ENCODE measurements at regions not wholly inside any gene's neighbourhood (a gene's known extent, or its start where the extent isn't known, plus 50 kb on each side); places are given as distances from the start of the nearest gene placed in this dataset.

DNA sequence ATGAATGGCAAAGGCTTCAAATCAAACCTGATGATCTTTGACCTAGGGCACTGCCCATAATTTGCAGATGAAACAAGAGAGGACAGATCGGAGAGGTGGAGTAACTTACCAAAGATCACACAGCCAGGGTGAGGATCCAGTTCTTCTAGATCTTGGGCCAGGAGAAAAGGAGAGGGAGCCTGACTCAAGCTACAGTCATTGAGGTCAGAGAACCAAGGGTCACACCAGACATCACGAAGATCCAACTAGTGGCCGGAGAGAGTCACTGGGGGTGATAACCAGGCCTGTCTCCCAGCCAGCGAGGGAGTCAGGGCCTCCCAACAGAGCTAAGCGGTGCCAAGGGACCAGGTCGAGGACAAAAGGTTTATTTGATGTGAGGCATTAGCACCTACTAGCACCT, 115.0 kb downstream of the RIPK4 start:
- no peak for DNase-seq

- no peak for DNase-seq
These were observed 115.4 kb downstream of the RIPK4 start for GRCh38 chr21:41651406-41651805.

GRCh38 chr21:41650526-41651145, 116.2 kb downstream of the RIPK4 start:
- no peak for DNase-seq

GRCh38 chr21:41648591-41649031, 118.2 kb downstream of the RIPK4 start:
- no peak for DNase-seq

GRCh38 chr21:41647806-41648561, 118.9 kb downstream of the RIPK4 start:
- DNase-seq, result no peak

DNA sequence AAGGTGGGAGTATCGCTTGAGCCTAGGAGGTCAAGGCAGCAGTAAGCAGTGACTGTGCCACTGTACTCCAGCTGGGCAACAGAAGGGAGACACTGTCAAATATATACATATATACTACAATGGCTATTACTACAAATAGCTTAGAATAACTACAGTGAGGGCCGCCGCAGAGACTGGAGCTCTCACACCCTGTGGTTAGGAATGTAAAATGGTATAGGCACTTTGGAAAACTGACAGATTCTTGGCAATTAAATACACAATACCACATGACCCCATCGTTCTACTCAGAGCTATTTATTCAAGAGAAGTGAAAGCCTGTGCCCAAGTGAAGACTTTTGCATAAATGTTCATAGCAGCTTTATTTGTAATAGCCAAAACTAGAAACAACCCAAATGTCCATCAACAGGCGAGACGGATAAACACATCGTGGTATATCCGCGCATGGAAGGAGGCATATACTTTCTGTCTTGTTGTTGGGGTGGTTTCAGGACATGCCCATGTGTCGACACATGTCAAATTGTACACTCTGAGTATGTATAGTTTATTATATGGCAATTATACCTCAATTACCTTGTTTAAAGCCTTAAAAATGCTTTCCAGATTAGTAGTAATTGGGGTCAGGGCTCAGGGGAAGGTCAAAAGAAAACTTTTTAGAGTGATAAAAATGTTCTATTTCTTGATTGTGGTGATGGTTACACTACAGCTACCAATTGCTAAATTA, 123.4 kb downstream of the RIPK4 start:
- no peak for DNase-seq

GRCh38 chr21:41641821-41642701, 124.8 kb downstream of the RIPK4 start:
- DNase-seq, result no peak

DNA sequence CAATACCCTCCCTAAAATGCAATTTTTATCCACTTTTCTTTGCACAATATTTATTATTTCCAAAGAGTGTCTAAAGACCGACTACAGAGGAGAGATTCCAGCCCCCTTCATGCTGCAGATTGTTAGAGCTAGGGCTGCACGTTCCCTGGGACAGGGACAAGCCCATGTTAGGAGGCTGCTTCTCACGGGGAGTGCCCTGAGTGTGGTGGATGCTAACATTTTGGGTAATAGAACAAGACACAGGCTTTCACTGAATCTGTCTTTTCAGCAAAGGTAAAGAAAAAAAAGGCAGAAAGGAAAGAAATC, 125.4 kb downstream of the RIPK4 start:
- no peak for DNase-seq

DNA sequence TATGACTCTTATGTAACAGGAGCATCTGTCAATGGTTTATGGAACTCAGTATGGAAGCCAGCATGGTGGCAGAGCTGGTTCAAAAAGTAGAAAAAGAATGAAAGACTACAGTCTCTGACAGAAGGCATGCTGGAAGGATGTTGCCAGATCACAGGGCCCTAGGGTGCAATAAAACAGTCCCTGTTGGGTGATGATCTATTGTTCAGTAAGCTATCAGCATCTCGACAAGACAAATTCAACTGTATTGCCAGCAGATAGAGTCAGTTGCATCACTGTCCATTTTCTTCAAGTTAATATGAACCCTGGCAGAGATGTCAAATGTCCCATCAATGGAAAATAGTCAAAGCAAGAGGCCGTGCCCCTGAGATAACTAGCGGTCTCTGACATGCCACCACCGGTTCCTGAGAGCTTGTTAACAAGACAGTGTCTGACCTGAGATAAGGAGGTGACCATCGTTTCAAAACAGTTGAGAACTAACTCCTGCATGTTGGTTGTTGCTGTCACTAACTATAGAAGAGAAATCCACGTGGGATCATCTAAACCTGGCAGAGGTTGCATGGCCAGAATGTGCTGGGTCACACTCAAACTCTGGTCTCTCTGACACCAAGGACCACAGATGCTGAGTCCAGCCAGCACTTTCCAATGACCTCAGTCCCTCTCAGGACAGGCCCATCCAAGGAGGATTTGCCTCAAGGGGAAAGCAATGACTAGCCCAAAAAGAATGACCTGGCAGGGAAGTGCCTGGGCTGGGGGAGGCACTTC, 125.9 kb downstream of the RIPK4 start:
- DNase-seq, result no peak

- no peak for DNase-seq
These were observed 127.1 kb downstream of the RIPK4 start for GRCh38 chr21:41639766-41640165.

DNA sequence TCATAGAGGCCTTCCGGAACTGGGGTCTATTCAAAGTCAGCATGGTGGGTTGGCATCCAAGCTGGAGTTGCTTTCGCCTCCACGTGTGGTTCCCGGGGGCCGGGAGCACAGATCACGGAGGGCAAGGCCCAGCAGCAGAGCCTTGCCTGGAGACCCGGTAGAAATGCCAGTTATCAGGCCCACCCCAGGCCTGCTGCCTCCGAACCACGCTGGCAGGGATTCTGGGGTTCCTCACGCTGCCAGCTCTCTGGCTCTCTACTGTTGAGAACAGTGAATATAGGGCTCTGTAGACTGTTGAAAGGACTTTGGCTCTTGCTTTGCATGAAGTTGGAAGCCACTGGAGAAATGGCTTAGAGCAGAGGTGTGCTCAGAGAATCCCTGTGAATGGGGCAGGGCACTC, 127.5 kb downstream of the RIPK4 start:
- DNase-seq, result no peak

- no peak for DNase-seq
These were observed 128.6 kb downstream of the RIPK4 start for GRCh38 chr21:41638201-41638790.

GRCh38 chr21:41636636-41637630, 129.0 kb upstream of the TMPRSS2 start:
- DNase-seq, result no peak

DNA sequence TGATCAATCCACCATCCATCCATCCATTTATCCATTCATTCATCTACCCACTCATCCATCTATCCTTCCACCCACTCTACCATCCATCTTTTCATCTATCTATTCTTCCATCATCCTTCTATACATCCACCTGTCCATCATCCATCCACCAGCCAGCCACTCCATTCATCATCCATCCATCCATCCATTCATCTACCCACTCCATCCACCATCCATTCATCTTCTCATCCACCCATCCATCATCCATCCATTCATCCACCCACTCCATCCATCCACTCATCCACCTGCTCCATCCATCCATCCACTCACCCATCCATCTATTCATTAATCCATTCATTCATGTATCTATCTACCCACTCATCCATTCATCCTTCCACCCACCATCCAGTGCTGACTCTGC, 127.9 kb upstream of the TMPRSS2 start:
- no peak for DNase-seq

GRCh38 chr21:41634858-41635257, 126.9 kb upstream of the TMPRSS2 start:
- no peak for DNase-seq

GRCh38 chr21:41634211-41634694, 126.3 kb upstream of the TMPRSS2 start:
- no peak for DNase-seq

- no peak for DNase-seq
These were observed 125.7 kb upstream of the TMPRSS2 start for GRCh38 chr21:41633627-41634026.

GRCh38 chr21:41632748-41633475, 125.0 kb upstream of the TMPRSS2 start:
- DNase-seq, result no peak

- no peak for DNase-seq
These were observed 123.9 kb upstream of the TMPRSS2 start for GRCh38 chr21:41631564-41632461.

Measured in stimulated activated CD4-positive, alpha-beta T cell treated with anti-CD3 and anti-CD28 coated beads, Interleukin-4, amount 100 ng/mL, for 4 hours (primary cell).